Epithelial cell of proximal tubule (primary cell): ENCODE measurements at regions not wholly inside any gene's neighbourhood (a gene's known extent, or its start where the extent isn't known, plus 50 kb on each side); places are given as distances from the start of the nearest gene placed in this dataset.
"Not testable (repeated sequence)": the region's sequence is repeated elsewhere in the genome, so short reads cannot be mapped to it uniquely, and the experiment has no call there.

Source experiments
- DNase-seq: peaks from one replicate; pipeline ENCODE4 v3.0.0-alpha.2; 2011; ENCODE audit warnings: low read depth
- H3K4me3 ChIP-seq: 2 replicates; pipeline ENCODE4 v1.5.1; 2011; ENCODE audit warnings: low read depth, mild to moderate bottlenecking, low read length
- CTCF ChIP-seq: conservative IDR thresholded peaks from 2 replicates; pipeline ENCODE4 v1.5.1; 2012; ENCODE audit warnings: low read depth, mild to moderate bottlenecking, low read length

- no peak for TF ChIP-seq CTCF
- DNase-seq = no peak
Observed at GRCh38 chr12:70008944-70009343, 183.9 kb downstream of the MYRFL start.

GRCh38 chr12:70011353-70011752 lies 186.3 kb downstream of the MYRFL start:
- TF ChIP-seq CTCF = no peak
- H3K4me3 ChIP-seq = no peak overlapping the region
- no peak for DNase-seq

More at GRCh38 chr12:70008944-70009343, 183.9 kb downstream of the MYRFL start:
- no peak overlapping the region for H3K4me3 ChIP-seq

GRCh38 chr12:70013016-70013415 lies 188.0 kb downstream of the MYRFL start:
- DNase-seq = not testable (repeated sequence)
- H3K4me3 ChIP-seq = peak overlapping the region; percentile 36

GRCh38 chr12:70028515-70028914 lies 203.5 kb downstream of the MYRFL start:
- no peak for DNase-seq
- no peak overlapping the region for H3K4me3 ChIP-seq
- no peak for TF ChIP-seq CTCF

- no peak overlapping the region for H3K4me3 ChIP-seq
- TF ChIP-seq CTCF = no peak
- DNase-seq = no peak
Observed at GRCh38 chr12:70028918-70029317, 203.9 kb downstream of the MYRFL start.

GRCh38 chr12:70031046-70031445 lies 206.0 kb downstream of the MYRFL start:
- no peak for TF ChIP-seq CTCF
- H3K4me3 ChIP-seq = no peak overlapping the region
- DNase-seq = no peak

GRCh38 chr12:70032076-70032475 lies 207.0 kb downstream of the MYRFL start:
- DNase-seq = no peak
- TF ChIP-seq CTCF = no peak
- no peak overlapping the region for H3K4me3 ChIP-seq

GRCh38 chr12:70033310-70033709 lies 208.3 kb downstream of the MYRFL start:
- H3K4me3 ChIP-seq = no peak overlapping the region
- DNase-seq = no peak
- no peak for TF ChIP-seq CTCF
